ENCODE measurements at regions not wholly inside any gene's neighbourhood (a gene's known extent, or its start where the extent isn't known, plus 50 kb on each side); places are given as distances from the start of the nearest gene placed in this dataset.
"Not testable (repeated sequence)": the region's sequence is repeated elsewhere in the genome, so short reads cannot be mapped to it uniquely, and the experiment has no call there.

DNA sequence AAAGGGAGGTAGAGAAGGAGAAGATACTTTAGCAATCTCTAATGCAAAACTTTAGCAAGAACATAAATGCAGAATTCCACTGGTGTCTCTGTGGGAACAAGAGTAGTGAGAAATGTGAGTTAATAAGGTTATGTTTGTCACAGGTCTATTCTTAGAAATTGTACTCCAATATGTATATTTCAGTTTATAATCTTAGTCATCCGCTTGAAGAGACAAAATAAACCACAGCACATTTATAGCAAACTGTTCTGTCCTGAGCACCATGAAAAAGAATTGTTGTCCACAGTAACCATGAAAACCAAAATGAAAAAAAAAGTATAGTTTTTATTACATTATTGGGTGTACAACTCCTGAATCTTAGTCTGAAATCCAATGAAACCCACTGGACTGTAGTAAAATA lies 93.6 kb upstream of the TSLP start:
- Histone ChIP-seq H3K4ac (ENCODE audit: low read depth in 1 of 2, low read length in 2 of 2) (no peak overlapping the region), H2BK5ac (ENCODE audit: low read depth, low read length, poor library complexity, severe bottlenecking) (no peak overlapping the region), H3K79me1 (replicated peaks; ENCODE audit: low read length, poor library complexity, severe bottlenecking) (no peaks in the 10 kb centered on the region), H3K36me3 (ENCODE audit: control insufficient read depth in 1 of 2, insufficient read depth in 2 of 2, low read depth in 1 of 2, low read length in 2 of 2) (no peaks in the 10 kb centered on the region), H3K14ac (ENCODE audit: low read length in 2 of 2) (no peak overlapping the region), H3K27me3 (ENCODE audit: control insufficient read depth in 1 of 2, insufficient read depth in 1 of 2, low read length in 2 of 2) (no peaks in the 10 kb centered on the region), H3K9me3 (ENCODE audit: control insufficient read depth, low read length) (no peaks in the 10 kb centered on the region), H4K91ac (ENCODE audit: low read length) (no peak overlapping the region), H2BK15ac (ENCODE audit: low read depth, poor library complexity, severe bottlenecking) (no peak overlapping the region), H3K27ac (ENCODE audit: low read length, poor library complexity, severe bottlenecking) (no peak overlapping the region), H2AFZ (ENCODE audit: low read depth, low read length) (no peak overlapping the region), H4K8ac (ENCODE audit: low read length) (no peak overlapping the region), H3K9ac (ENCODE audit: low read length) (no peak overlapping the region), H3K23ac (ENCODE audit: low read length in 2 of 2) (no peak overlapping the region), H2BK12ac (ENCODE audit: low read length in 2 of 2) (no peak overlapping the region), H2BK120ac (ENCODE audit: low read depth, low read length) (no peak overlapping the region), H3K4me1 (ENCODE audit: control insufficient read depth, insufficient read depth, low read depth, low read length) (no peaks in the 10 kb centered on the region), H2AK5ac (ENCODE audit: low read length, severe bottlenecking) (no peak overlapping the region), H3K18ac (ENCODE audit: low read depth in 1 of 2, low read length in 2 of 2) (no peak overlapping the region), H3K4me3 (ENCODE audit: insufficient read depth in 1 of 2, low read depth in 1 of 2, low read length in 2 of 2) (no peak overlapping the region), H3K4me2 (ENCODE audit: low read length, poor library complexity, severe bottlenecking) (no peak overlapping the region)
- DNase-seq, result peak; percentile 27
- WGBS, result no CpG with 5 or more reads among the region's 1 CpG

DNA sequence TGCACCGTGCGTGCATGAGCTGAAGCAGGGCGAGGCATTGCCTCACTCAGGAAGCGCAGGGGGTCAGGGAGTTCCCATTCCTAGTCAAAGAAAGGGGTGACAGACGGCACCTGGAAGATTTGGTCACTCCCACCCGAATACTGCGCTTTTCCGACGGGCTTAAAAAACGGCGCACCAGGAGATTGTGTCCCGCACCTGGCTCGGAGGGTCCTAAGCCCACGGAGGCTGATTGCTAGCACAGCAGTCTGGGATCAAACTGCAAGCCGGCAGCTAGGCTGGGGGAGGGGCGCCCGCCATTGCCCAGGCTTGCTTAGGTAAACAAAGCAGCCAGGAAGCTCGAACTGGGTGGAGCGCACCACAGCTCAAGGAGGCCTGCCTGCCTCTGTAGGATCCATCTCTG lies 85.6 kb upstream of the TSLP start:
- not testable (repeated sequence) for H3K36me3 ChIP-seq (ENCODE audit: control insufficient read depth in 1 of 2, insufficient read depth in 2 of 2, low read depth in 1 of 2, low read length in 2 of 2); H3K4me1 ChIP-seq (ENCODE audit: control insufficient read depth, insufficient read depth, low read depth, low read length); H3K4me3 ChIP-seq (ENCODE audit: insufficient read depth in 1 of 2, low read depth in 1 of 2, low read length in 2 of 2); H3K18ac ChIP-seq (ENCODE audit: low read depth in 1 of 2, low read length in 2 of 2); H2BK5ac ChIP-seq (ENCODE audit: low read depth, low read length, poor library complexity, severe bottlenecking); H2BK120ac ChIP-seq (ENCODE audit: low read depth, low read length); H3K23ac ChIP-seq (ENCODE audit: low read length in 2 of 2); H3K9ac ChIP-seq (ENCODE audit: low read length); H3K9me3 ChIP-seq (ENCODE audit: control insufficient read depth, low read length); H4K91ac ChIP-seq (ENCODE audit: low read length); H3K27me3 ChIP-seq (ENCODE audit: control insufficient read depth in 1 of 2, insufficient read depth in 1 of 2, low read length in 2 of 2); H2BK15ac ChIP-seq (ENCODE audit: low read depth, poor library complexity, severe bottlenecking); H3K4ac ChIP-seq (ENCODE audit: low read depth in 1 of 2, low read length in 2 of 2); H2AK5ac ChIP-seq (ENCODE audit: low read length, severe bottlenecking); H3K4me2 ChIP-seq (ENCODE audit: low read length, poor library complexity, severe bottlenecking); H2AFZ ChIP-seq (ENCODE audit: low read depth, low read length); H3K79me1 ChIP-seq (replicated peaks; ENCODE audit: low read length, poor library complexity, severe bottlenecking); H4K8ac ChIP-seq (ENCODE audit: low read length); H3K27ac ChIP-seq (ENCODE audit: low read length, poor library complexity, severe bottlenecking); DNase-seq; H2BK12ac ChIP-seq (ENCODE audit: low read length in 2 of 2); H3K14ac ChIP-seq (ENCODE audit: low read length in 2 of 2)
- WGBS, result 74% methylated on average over 19 of the region's 19 CpGs

DNA sequence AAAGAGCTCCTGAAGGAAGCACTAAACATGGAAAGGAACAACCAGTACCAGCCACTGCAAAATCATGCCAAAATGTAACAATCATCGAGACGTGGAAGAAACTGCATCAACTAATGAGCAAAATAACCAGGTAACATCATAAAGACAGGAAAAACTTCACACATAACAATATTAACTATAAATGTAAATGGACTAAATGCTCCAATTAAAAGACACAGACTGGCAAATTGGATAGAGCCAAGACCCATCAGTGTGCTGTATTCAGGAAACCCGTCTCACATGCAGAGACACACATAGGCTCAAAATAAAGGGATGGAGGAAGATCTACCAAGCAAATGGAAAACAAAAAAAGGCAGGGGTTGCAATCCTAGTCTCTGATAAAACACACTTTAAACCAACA lies 83.9 kb upstream of the TSLP start:
- not testable (repeated sequence) for DNase-seq; H3K4me2 ChIP-seq (ENCODE audit: low read length, poor library complexity, severe bottlenecking); H2BK5ac ChIP-seq (ENCODE audit: low read depth, low read length, poor library complexity, severe bottlenecking); H3K36me3 ChIP-seq (ENCODE audit: control insufficient read depth in 1 of 2, insufficient read depth in 2 of 2, low read depth in 1 of 2, low read length in 2 of 2); H3K27me3 ChIP-seq (ENCODE audit: control insufficient read depth in 1 of 2, insufficient read depth in 1 of 2, low read length in 2 of 2); H3K18ac ChIP-seq (ENCODE audit: low read depth in 1 of 2, low read length in 2 of 2); H3K4me3 ChIP-seq (ENCODE audit: insufficient read depth in 1 of 2, low read depth in 1 of 2, low read length in 2 of 2); H2AFZ ChIP-seq (ENCODE audit: low read depth, low read length); H3K4me1 ChIP-seq (ENCODE audit: control insufficient read depth, insufficient read depth, low read depth, low read length); H2BK12ac ChIP-seq (ENCODE audit: low read length in 2 of 2); H3K9ac ChIP-seq (ENCODE audit: low read length); H2BK120ac ChIP-seq (ENCODE audit: low read depth, low read length); H4K91ac ChIP-seq (ENCODE audit: low read length); H3K14ac ChIP-seq (ENCODE audit: low read length in 2 of 2); H3K23ac ChIP-seq (ENCODE audit: low read length in 2 of 2); H3K27ac ChIP-seq (ENCODE audit: low read length, poor library complexity, severe bottlenecking); H4K8ac ChIP-seq (ENCODE audit: low read length); H3K4ac ChIP-seq (ENCODE audit: low read depth in 1 of 2, low read length in 2 of 2); H3K9me3 ChIP-seq (ENCODE audit: control insufficient read depth, low read length); H2AK5ac ChIP-seq (ENCODE audit: low read length, severe bottlenecking); H3K79me1 ChIP-seq (replicated peaks; ENCODE audit: low read length, poor library complexity, severe bottlenecking); H2BK15ac ChIP-seq (ENCODE audit: low read depth, poor library complexity, severe bottlenecking)
- no CpG with 5 or more reads among the region's 3 CpGs for WGBS

DNA sequence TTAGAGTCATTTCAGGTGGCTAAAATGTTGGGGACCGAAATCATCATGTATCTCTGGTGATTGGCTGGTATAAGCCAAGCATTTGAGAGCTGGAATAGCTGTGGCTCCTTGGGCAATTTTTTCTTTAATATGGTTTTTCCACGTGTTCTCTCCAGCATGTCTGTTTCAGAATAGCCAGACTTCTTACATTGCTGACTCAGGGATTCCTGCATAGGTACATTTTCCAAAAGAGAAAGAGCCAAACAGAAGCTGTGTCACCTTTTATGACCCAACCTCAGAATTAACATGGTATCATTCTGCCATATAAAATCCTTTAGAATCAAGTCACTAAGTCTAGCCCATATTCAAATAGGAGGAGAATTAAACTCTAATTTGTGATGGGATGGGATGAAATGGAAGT lies 74.8 kb upstream of the TSLP start:
- H3K18ac ChIP-seq (ENCODE audit: low read depth in 1 of 2, low read length in 2 of 2), result no peak overlapping the region
- H2BK120ac ChIP-seq (ENCODE audit: low read depth, low read length), result no peak overlapping the region
- no peaks in the 10 kb centered on the region for H3K36me3 ChIP-seq (ENCODE audit: control insufficient read depth in 1 of 2, insufficient read depth in 2 of 2, low read depth in 1 of 2, low read length in 2 of 2)
- H3K14ac ChIP-seq (ENCODE audit: low read length in 2 of 2), result no peak overlapping the region
- H4K8ac ChIP-seq (ENCODE audit: low read length), result no peak overlapping the region
- no peaks in the 10 kb centered on the region for H3K79me1 ChIP-seq (replicated peaks; ENCODE audit: low read length, poor library complexity, severe bottlenecking)
- no peak overlapping the region for H3K27ac ChIP-seq (ENCODE audit: low read length, poor library complexity, severe bottlenecking)
- no peak overlapping the region for H4K91ac ChIP-seq (ENCODE audit: low read length)
- no peak overlapping the region for H2BK15ac ChIP-seq (ENCODE audit: low read depth, poor library complexity, severe bottlenecking)
- peaks cover 13% of the 10 kb centered on the region for H3K9me3 ChIP-seq (ENCODE audit: control insufficient read depth, low read length)
- no peak for DNase-seq
- 66% methylated on average over 2 of the region's 2 CpGs for whole genome bisulfite sequencing
- no peak overlapping the region for H2AK5ac ChIP-seq (ENCODE audit: low read length, severe bottlenecking)
- H3K4me1 ChIP-seq (ENCODE audit: control insufficient read depth, insufficient read depth, low read depth, low read length), result no peaks in the 10 kb centered on the region
- no peak overlapping the region for H3K9ac ChIP-seq (ENCODE audit: low read length)
- H2AFZ ChIP-seq (ENCODE audit: low read depth, low read length), result no peak overlapping the region
- no peak overlapping the region for H3K4me3 ChIP-seq (ENCODE audit: insufficient read depth in 1 of 2, low read depth in 1 of 2, low read length in 2 of 2)
- no peak overlapping the region for H2BK5ac ChIP-seq (ENCODE audit: low read depth, low read length, poor library complexity, severe bottlenecking)
- no peaks in the 10 kb centered on the region for H3K27me3 ChIP-seq (ENCODE audit: control insufficient read depth in 1 of 2, insufficient read depth in 1 of 2, low read length in 2 of 2)
- H3K23ac ChIP-seq (ENCODE audit: low read length in 2 of 2), result no peak overlapping the region
- H3K4me2 ChIP-seq (ENCODE audit: low read length, poor library complexity, severe bottlenecking), result no peak overlapping the region
- no peak overlapping the region for H3K4ac ChIP-seq (ENCODE audit: low read depth in 1 of 2, low read length in 2 of 2)
- no peak overlapping the region for H2BK12ac ChIP-seq (ENCODE audit: low read length in 2 of 2)
